ENCODE measurements at regions not wholly inside any gene's neighbourhood (a gene's known extent, or its start where the extent isn't known, plus 50 kb on each side); places are given as distances from the start of the nearest gene placed in this dataset.

DNA sequence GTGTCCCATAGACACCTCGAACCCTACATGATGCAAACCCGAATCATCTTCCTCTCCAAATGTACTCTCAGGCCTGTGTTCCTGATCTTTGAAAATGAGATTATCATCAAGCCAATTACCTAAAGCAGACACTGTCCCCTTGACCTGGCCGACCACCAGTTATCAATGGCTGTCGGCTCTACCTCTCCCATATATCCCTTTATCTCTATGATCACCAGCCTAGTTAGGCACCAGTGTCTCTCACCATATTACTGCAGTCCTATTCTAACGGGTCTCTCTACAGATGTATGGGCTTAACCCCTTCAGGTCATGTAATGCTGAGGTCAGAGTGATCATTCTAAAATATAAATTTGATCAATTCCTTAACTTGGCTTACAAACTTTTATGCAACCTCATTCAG lies 234.9 kb upstream of the MARCKS start:
- no peak for DNase-seq (ENCODE audit: low read depth)
- H3K27me3 ChIP-seq (ENCODE audit: control insufficient read depth, insufficient read depth, low read length) = no peaks in the 10 kb centered on the region
- TF ChIP-seq, protein P1, sequence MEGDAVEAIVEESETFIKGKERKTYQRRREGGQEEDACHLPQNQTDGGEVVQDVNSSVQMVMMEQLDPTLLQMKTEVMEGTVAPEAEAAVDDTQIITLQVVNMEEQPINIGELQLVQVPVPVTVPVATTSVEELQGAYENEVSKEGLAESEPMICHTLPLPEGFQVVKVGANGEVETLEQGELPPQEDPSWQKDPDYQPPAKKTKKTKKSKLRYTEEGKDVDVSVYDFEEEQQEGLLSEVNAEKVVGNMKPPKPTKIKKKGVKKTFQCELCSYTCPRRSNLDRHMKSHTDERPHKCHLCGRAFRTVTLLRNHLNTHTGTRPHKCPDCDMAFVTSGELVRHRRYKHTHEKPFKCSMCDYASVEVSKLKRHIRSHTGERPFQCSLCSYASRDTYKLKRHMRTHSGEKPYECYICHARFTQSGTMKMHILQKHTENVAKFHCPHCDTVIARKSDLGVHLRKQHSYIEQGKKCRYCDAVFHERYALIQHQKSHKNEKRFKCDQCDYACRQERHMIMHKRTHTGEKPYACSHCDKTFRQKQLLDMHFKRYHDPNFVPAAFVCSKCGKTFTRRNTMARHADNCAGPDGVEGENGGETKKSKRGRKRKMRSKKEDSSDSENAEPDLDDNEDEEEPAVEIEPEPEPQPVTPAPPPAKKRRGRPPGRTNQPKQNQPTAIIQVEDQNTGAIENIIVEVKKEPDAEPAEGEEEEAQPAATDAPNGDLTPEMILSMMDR (IDR thresholded peaks at IDR 0.05; ENCODE audit: insufficient read depth, low read depth, low read length) = no peak
- H3K36me3 ChIP-seq (ENCODE audit: control insufficient read depth, insufficient read depth, low read length) = no peaks in the 10 kb centered on the region
- ChIA-PET POLR2A (no interaction called here), CTCF (no interaction called here)
- no peak overlapping the region for H3K4me3 ChIP-seq (ENCODE audit: low read depth, low read length)

- Histone ChIP-seq H3K4me3 (ENCODE audit: low read depth, low read length) (no peak overlapping the region), H3K36me3 (ENCODE audit: control insufficient read depth, insufficient read depth, low read length) (no peaks in the 10 kb centered on the region), H3K27me3 (ENCODE audit: control insufficient read depth, insufficient read depth, low read length) (no peaks in the 10 kb centered on the region)
- TF ChIP-seq, protein P1 (IDR thresholded peaks at IDR 0.05; ENCODE audit: insufficient read depth, low read depth, low read length) = no peak
- no peak for DNase-seq (ENCODE audit: low read depth)
- ChIA-PET CTCF (no interaction called here), POLR2A (interaction anchor here (0.8 kb wide), 1 partner anchor 212 kb away, joined by 3 read pairs; no protein-coding TSS in a partner anchor)
Observed at GRCh38 chr6:113623129-113623528, 234.0 kb upstream of the MARCKS start.

- Histone ChIP-seq H3K4me3 (ENCODE audit: low read depth, low read length) (no peak overlapping the region), H3K27me3 (ENCODE audit: control insufficient read depth, insufficient read depth, low read length) (no peaks in the 10 kb centered on the region), H3K36me3 (ENCODE audit: control insufficient read depth, insufficient read depth, low read length) (no peaks in the 10 kb centered on the region)
- CTCF ChIA-PET = interaction anchor here (0.7 to 1.8 kb wide), 3 partner anchors 9 to 17 kb away, joined by 3 to 4 read pairs (median 3); no protein-coding TSS in a partner anchor
- no peak for DNase-seq (ENCODE audit: low read depth)
- TF ChIP-seq, protein P1 (IDR thresholded peaks at IDR 0.05; ENCODE audit: insufficient read depth, low read depth, low read length) = no peak
- POLR2A ChIA-PET = no interaction called here
Observed at GRCh38 chr6:113625850-113626249, 231.3 kb upstream of the MARCKS start.

- CTCF ChIA-PET = interaction anchor here (1.0 to 1.8 kb wide), 2 partner anchors 10 to 18 kb away, joined by 3 to 4 read pairs; no protein-coding TSS in a partner anchor
- POLR2A ChIA-PET = no interaction called here
- no peaks in the 10 kb centered on the region for H3K36me3 ChIP-seq (ENCODE audit: control insufficient read depth, insufficient read depth, low read length)
- TF ChIP-seq, protein P1 (IDR thresholded peaks at IDR 0.05; ENCODE audit: insufficient read depth, low read depth, low read length) = no peak
- DNase-seq (ENCODE audit: low read depth) = no peak
- H3K27me3 ChIP-seq (ENCODE audit: control insufficient read depth, insufficient read depth, low read length) = no peaks in the 10 kb centered on the region
- no peak overlapping the region for H3K4me3 ChIP-seq (ENCODE audit: low read depth, low read length)
Observed at GRCh38 chr6:113626475-113626874, 230.7 kb upstream of the MARCKS start.

- CTCF ChIA-PET = no interaction called here
- no peaks in the 10 kb centered on the region for H3K36me3 ChIP-seq (ENCODE audit: control insufficient read depth, insufficient read depth, low read length)
- POLR2A ChIA-PET = no interaction called here
- TF ChIP-seq, protein P1 (IDR thresholded peaks at IDR 0.05; ENCODE audit: insufficient read depth, low read depth, low read length) = no peak
- H3K4me3 ChIP-seq (ENCODE audit: low read depth, low read length) = no peak overlapping the region
- no peaks in the 10 kb centered on the region for H3K27me3 ChIP-seq (ENCODE audit: control insufficient read depth, insufficient read depth, low read length)
- no peak for DNase-seq (ENCODE audit: low read depth)
Observed at GRCh38 chr6:113627480-113627879, 229.7 kb upstream of the MARCKS start.

Measured in BJ (cell line).